Esophagus muscularis mucosa (tissue), 4 donors: ENCODE measurements at regions not wholly inside any gene's neighbourhood (a gene's known extent, or its start where the extent isn't known, plus 50 kb on each side); places are given as distances from the start of the nearest gene placed in this dataset.

ENCODE experiments used
- EP300 ChIP-seq: sonication (generic); formaldehyde crosslinking; IDR thresholded peaks from one replicate; pipeline ENCODE4 v1.6.1; 2017; ENCODE audit warnings: antibody characterized with exemption
- POLR2A ChIP-seq: fragments of 450-650 bp; IDR thresholded peaks from one replicate; pipeline ENCODE4 v1.6.1; 2017; ENCODE audit warnings: antibody characterized with exemption, moderate library complexity, mild to moderate bottlenecking, low read depth
- POLR2AphosphoS5 ChIP-seq, 2 donors: sonication (generic); formaldehyde crosslinking; IDR thresholded peaks; one replicate each; pipeline ENCODE4 v1.6.1; 2017; ENCODE audit warnings: antibody characterized with exemption in 2 of 2
- TF ChIP-seq, protein P1 (sequence below), 3 experiments: fragments of 200-600 bp in 2 of 3; fragments of 450-650 bp in 1 of 3; sonication (generic) in 2 of 3; IDR thresholded peaks; one replicate each; pipeline ENCODE4 v1.5.1; 2017 to 2019; ENCODE audit warnings: antibody characterized with exemption in 3 of 3, mild to moderate bottlenecking in 2 of 3, moderate library complexity in 1 of 3

DNA sequence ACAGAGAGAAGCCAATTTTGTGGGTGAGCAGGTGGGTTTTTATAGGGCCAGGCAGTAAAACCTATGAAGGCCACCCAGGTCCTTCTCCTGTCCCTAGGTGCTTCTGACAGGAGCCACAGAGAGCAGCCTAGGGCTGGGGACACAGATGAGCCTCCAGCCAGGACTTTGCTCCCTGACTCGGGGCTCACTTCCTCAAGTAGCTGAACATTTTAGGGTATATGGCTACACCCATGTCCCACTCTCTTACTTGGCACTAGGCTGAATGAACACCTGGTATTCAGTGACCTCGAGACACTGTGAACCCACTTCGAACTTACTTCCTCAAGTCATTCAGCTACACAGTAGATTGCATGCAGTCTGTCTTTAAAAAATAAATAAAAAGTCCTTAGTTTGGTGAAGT lies 217.3 kb downstream of the MID1IP1 start:
- TF ChIP-seq, protein P1, sequence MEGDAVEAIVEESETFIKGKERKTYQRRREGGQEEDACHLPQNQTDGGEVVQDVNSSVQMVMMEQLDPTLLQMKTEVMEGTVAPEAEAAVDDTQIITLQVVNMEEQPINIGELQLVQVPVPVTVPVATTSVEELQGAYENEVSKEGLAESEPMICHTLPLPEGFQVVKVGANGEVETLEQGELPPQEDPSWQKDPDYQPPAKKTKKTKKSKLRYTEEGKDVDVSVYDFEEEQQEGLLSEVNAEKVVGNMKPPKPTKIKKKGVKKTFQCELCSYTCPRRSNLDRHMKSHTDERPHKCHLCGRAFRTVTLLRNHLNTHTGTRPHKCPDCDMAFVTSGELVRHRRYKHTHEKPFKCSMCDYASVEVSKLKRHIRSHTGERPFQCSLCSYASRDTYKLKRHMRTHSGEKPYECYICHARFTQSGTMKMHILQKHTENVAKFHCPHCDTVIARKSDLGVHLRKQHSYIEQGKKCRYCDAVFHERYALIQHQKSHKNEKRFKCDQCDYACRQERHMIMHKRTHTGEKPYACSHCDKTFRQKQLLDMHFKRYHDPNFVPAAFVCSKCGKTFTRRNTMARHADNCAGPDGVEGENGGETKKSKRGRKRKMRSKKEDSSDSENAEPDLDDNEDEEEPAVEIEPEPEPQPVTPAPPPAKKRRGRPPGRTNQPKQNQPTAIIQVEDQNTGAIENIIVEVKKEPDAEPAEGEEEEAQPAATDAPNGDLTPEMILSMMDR (IDR thresholded peaks at IDR 0.05), result no peak
- TF ChIP-seq EP300 (no peak), POLR2AphosphoS5 (IDR thresholded peaks at IDR 0.05) (no peak), POLR2A (no peak)
